NCI-H446 treated with DMSO at 0.1 percent for 48 hours (cell line): ENCODE measurements at regions not wholly inside any gene's neighbourhood (a gene's known extent, or its start where the extent isn't known, plus 50 kb on each side); places are given as distances from the start of the nearest gene placed in this dataset.

Experiments
- DNase-seq: peaks from one replicate; lab custom pipeline; 2025; lab: John Stamatoyannopoulos, UW

GRCh38 chr2:167424803-167425755 lies 536.8 kb downstream of the XIRP2 start:
- no peak for DNase-seq

GRCh38 chr2:167424221-167424620 lies 535.9 kb downstream of the XIRP2 start:
- DNase-seq, result no peak

- no peak for DNase-seq
These were observed 535.5 kb downstream of the XIRP2 start for GRCh38 chr2:167423731-167424130.

GRCh38 chr2:167420211-167420610 lies 531.9 kb downstream of the XIRP2 start:
- DNase-seq, result no peak

- no peak for DNase-seq
These were observed 526.8 kb downstream of the XIRP2 start for GRCh38 chr2:167415068-167415467.

- DNase-seq, result no peak
These were observed 523.1 kb downstream of the XIRP2 start for GRCh38 chr2:167411367-167411766.

- no peak for DNase-seq
These were observed 518.3 kb downstream of the XIRP2 start for GRCh38 chr2:167406558-167406957.

GRCh38 chr2:167404627-167405284 lies 516.5 kb downstream of the XIRP2 start:
- no peak for DNase-seq

GRCh38 chr2:167401309-167401708 lies 513.0 kb downstream of the XIRP2 start:
- no peak for DNase-seq

- DNase-seq, result no peak
These were observed 512.3 kb downstream of the XIRP2 start for GRCh38 chr2:167400546-167400945.

- DNase-seq, result peak; percentile 35
These were observed 510.6 kb downstream of the XIRP2 start for GRCh38 chr2:167398873-167399272.

GRCh38 chr2:167388901-167389300 lies 500.6 kb downstream of the XIRP2 start:
- no peak for DNase-seq

- DNase-seq, result no peak
These were observed 500.2 kb downstream of the XIRP2 start for GRCh38 chr2:167388497-167388896.

- DNase-seq, result no peak
These were observed 498.4 kb downstream of the XIRP2 start for GRCh38 chr2:167386694-167387093.

GRCh38 chr2:167383610-167384194 lies 495.4 kb downstream of the XIRP2 start:
- DNase-seq, result no peak

- no peak for DNase-seq
These were observed 493.1 kb downstream of the XIRP2 start for GRCh38 chr2:167381349-167381748.

GRCh38 chr2:167380555-167380954 lies 492.3 kb downstream of the XIRP2 start:
- no peak for DNase-seq

GRCh38 chr2:167380094-167380493 lies 491.8 kb downstream of the XIRP2 start:
- no peak for DNase-seq

- DNase-seq, result no peak
These were observed 480.8 kb downstream of the XIRP2 start for GRCh38 chr2:167369083-167369482.

- DNase-seq, result no peak
These were observed 480.1 kb downstream of the XIRP2 start for GRCh38 chr2:167368371-167368770.

GRCh38 chr2:167365216-167365615 lies 476.9 kb downstream of the XIRP2 start:
- no peak for DNase-seq

GRCh38 chr2:167361426-167361825 lies 473.1 kb downstream of the XIRP2 start:
- DNase-seq, result no peak

GRCh38 chr2:167355821-167356220 lies 467.5 kb downstream of the XIRP2 start:
- DNase-seq, result no peak
